DMS153 treated with DMSO at 0.1 percent for 48 hours (cell line): ENCODE measurements at regions not wholly inside any gene's neighbourhood (a gene's known extent, or its start where the extent isn't known, plus 50 kb on each side); places are given as distances from the start of the nearest gene placed in this dataset.
A peak's percentile ranks its signal among the peaks of the same experiment; 100 is the strongest.

Experiments
- DNase-seq: peaks from one replicate; lab custom pipeline; 2025; ENCODE audit not compliant: unreplicated experiment; lab: John Stamatoyannopoulos, UW

DNA sequence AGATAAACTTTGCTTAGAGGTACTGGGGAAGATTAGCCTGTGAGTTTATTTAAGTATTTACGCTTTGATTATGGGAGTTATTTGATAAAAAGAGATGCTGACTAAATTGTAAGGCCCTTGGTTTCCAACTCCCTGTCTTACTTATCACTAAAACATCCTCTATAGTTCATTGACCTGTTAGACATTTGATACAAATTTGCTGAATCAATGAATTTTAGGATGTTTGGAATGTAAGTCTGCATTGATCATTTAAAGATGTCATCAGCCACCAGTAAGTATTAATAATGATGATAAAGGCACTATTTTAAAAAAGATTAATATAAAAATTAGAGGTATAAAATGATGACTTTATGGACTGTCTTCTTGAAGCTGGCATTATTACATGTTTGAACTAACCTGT, 340.6 kb downstream of the SPRY1 start:
- no peak for DNase-seq

DNA sequence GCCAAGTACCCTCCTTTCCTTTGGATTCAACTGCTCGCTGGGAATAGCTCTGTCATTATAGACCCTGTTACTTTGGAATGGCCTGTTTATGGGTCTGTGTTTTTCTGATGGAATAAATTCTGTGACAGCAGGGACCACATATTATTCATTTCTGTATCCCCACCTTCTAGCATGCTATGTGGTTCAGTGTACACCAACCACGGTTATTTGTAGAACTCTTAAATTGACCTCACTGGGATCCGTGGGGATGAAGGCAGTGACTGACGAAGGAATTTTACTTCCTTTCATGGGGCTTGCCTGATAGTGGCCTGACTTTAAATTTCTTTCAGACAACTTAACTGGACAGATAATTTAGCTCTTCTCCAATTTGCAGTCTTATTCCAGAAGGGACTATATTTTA, 343.2 kb downstream of the SPRY1 start:
- no peak for DNase-seq

DNA sequence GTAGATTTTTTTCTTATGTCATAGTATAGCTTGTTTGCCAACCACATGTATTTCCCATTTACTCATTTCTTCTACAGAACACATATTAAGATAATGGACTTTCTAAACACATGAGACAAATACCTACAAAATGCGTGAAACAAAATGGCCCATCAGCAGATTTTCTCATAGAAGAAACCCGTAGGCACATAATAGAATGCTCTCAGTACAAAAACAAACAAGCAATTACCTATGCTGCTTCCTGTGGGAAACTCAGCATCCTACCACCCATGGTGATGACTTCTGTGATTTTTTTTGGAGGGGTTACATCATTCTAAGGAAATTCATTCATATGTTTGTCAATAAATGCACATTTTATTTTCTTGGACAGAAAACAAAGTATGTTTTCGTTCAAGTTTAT, 343.6 kb downstream of the SPRY1 start:
- peak; percentile 9 for DNase-seq

DNA sequence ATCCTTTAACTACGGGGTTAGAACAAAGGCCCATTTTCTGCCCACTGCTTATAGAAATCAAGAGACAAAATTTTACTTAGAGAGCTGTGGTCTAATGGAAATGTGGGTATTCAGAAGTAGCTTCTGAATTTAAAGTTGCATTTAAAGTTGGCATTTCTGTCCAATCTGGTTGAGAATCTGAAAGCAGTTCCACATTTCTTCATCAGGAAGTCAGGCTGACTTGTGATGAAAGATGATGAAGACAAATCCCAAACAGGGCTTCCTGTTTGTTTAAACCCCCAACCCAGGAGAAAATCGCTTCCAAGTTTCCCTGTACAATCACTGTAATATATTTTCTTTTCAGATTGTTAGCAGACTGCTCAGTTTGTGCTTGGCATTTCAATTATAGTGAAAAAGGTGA, 345.3 kb downstream of the SPRY1 start:
- no peak for DNase-seq

DNA sequence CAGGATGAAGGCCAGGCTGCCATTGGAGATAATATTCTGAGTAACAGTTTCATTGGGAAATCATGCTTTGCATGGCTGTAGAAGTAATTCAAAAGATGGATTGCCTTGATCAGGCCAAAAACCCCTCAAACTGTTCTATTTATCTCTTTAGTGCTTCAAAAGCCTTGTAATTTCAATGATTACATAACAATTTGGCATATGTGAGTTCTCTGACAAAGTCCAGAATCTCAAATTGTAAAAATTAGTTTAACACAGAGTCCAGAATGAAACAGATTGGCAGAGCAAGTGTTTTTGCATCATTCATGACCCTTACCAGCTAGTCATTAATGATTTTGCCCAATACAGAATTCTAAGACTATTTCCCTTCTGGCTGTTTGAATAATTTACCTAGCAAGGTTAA, 347.3 kb downstream of the SPRY1 start:
- DNase-seq = no peak

DNA sequence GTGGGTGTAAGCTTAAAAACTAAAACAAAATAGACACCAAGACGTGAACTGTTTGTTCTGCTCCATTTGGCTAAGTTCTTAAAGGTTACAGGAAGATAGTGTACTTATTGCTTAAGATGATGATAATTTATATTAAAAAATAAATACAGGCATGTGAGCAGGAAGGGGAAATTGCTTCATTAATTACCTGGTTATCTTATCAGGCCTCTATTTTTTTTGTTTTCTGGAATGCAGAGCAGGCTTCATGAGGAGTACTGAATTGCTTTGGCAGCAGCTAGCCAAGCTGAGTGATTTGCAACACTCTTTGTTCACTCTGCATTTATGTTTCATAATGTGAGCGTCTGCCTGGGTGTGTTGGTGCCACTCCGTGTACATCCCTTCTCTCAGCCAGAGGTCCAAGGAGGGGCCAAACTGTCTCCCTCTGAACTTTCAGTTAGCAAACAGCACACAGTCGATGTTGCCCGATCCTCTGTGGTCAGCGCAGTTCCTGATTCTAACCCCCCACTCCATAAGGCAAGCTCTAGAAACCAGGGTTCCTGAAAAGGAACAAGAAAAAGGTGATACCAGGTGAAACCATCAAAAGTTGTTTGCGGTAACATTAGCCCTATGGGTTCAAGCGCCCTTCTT, 348.2 kb downstream of the SPRY1 start:
- DNase-seq = no peak

DNA sequence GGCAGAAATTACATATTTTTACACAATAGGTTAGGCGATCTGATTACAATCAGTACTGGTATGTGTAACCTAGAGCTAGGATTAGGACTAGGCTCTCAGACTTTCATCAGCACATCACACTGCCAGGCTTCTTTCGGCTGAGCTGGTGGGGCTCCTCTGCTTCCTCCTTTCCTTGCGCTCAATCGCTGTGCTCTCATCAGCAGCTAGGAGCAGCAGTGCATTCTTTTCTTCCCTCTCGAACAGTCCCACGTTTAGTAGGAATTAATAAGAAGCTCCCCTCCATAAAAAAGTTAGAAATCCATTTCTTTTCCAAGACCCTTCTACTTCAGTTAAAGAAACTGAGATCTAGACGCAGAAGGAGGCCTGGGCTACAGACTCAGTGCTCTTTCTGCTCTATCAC, 350.4 kb downstream of the SPRY1 start:
- no peak for DNase-seq

DNA sequence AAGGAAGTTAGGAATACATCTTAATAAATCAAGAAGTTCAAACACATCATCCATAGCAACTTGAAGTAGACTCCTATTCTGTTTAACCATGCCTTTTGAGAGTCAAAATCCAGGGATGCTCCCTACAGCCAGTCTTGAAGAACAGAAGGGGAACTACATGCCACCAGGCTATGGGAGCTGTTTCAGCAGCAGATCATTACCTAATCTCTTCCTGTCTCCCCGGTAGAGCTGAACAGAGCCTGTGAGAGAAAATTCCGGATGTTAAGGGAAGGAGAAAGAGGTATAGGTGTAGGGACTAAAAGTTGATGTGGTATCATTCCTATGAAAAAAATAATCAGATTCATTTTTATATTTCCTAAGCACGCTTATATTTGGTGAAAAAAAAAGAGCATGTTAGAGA, 352.2 kb downstream of the SPRY1 start:
- DNase-seq = no peak

DNA sequence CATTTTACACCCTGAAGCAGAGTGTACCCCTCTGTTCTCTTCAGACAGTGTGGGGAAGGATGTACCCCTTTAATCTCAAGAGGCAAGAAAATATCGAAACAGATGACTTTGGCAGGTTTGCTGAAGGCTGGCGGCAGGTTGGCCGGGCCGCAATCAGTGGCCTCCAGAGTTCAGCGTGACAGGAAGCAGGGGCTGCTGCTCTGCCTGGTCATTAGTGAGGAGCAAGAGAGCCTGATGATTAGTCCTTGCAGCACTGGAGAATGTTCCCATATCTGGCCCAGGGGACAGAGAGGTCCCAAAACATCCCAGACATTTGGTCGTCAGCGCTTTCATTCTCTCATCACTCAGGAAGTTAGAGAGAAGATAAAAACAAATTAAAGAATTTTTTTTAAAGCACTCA, 352.8 kb downstream of the SPRY1 start:
- DNase-seq = no peak

DNA sequence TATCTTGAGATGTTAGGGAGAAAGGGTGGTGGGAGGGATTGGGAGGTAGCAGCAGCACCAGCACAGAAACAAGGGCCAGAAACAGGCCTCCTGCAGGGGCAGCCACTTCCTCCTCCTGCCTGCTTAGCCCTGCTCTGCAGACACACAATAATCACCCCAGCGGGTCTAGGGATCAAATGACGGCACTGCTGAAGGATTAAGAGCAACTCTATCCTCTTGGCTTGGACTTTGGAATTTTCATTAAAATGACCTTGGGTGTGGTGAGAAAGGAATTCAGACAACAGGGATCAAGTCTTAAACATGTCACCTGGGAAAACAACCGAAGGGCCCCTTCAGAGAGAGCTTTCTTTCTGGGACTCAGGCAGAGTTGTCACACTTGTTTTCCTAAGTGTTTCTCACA, 353.4 kb downstream of the SPRY1 start:
- no peak for DNase-seq

DNA sequence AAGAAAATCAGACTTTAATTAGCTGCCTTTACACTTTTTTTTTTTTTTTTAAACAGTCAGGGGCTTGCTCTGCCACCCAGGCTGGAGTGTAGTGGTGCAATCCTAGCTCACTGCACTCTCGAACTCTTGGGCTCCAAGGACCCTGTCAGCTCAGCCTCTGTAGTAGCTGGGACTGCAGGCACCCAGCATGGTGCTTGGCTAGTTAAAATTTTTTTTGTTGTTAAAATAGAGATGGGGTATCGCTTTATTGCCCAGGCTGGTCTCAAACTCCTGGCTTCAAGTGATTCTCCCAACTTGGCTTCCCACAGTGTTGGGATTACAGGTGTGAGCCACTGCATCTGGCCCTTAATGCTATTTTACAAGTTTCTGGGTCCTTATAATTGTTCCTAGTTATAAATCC, 359.1 kb downstream of the SPRY1 start:
- DNase-seq = no peak

DNA sequence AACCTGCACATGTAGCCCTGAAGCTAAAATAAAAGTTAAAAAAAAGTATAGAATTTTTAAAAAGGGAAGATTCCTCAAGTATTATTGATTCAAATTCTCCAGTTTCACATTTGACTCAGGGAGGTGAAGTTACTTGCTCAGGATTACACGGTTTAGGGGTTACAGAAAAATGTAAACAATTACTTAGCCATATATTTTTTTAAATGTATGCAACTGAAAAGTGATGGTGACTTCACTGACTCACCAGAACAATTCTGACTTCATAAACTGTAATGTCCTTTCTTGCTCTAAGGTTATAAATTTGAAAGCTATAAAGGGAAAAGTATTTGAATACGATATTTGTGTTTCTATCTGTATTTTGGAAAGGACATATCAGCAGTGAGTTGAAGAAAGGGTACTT, 371.2 kb downstream of the SPRY1 start:
- no peak for DNase-seq

DNA sequence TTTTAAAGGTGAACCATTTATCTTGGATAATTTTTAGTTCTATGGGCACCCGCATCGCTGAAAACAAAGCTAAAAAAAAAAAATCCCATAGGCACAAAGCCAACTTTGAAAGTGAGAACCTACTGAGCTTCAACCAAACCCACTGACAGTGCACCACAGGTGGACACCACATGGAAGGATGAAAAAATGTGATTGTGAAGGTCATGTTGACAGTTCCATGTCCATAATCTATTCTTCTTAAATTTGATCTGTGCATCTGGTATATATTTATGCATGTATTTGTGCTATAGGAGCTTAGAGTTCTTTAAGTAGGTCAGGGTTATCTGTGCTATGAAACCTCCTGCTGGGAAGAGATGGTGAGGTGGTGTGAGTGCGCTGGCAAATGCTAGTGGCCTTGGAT, 374.3 kb downstream of the SPRY1 start:
- DNase-seq = no peak

DNA sequence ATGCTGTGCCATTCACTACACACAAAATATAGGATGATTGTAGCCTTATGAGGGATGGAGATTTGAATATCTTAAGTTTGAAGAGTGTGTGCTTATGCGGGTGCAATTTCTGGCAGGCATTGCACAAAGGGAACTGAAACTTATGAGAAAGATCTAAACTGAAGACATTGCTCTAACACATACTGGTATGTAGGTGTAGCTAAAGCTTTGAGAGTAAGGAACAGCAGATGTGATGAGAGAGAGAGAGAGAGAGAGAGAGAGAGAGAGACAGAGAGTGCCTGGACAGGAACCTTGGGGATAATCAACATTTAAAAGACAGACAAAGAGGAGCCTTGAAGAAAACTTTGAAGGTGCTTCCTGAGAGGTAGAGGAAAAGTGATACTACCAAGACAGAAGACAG, 379.7 kb downstream of the SPRY1 start:
- DNase-seq = no peak

DNA sequence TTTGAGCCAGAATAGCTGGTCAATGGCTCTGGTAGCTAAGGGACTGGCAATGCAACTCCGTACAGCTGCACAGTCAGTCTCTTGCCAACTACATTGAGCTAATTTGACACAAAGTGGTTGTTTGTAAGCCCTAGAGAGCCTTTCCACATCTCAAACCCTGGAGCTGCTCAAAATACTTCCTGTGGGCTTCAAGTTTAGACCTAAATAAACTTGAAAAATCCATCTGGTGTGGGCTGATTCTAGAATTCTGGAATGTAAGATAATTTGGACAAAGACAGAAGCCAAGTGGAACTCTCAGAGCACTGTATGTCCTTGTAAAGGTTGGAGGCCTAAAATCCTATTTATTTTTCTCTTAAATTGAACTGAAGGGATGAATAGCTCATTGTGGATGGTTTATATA, 380.8 kb downstream of the SPRY1 start:
- DNase-seq = no peak

DNA sequence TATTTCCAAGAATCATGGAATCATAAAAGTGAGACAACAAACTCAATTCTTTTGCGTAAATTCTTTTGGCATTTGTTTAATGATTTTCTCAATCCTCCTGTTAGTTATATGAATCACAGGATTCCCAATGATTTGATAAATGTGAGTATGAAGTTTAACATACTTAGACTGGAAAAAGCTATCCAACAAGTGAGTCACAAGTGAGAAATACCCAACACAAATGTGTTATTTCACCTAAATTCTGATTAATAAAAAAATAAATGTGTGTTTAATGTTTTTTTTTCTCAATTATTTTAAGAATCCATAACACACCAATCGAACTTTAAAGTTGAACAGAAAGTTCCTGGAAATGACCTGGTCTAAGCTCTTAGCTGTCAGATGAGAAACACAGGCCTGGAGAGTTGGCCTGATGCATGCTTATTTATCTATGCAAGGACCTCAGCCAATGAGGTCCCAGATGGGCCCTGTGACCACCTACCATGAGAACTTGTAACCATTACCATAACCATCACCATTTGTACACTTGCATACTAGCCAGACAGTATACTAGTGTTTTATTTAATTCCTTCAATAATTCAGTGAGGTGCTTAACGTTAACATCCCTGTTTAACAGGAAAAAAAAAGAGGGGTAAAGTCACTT, 386.7 kb downstream of the SPRY1 start:
- DNase-seq = no peak

DNA sequence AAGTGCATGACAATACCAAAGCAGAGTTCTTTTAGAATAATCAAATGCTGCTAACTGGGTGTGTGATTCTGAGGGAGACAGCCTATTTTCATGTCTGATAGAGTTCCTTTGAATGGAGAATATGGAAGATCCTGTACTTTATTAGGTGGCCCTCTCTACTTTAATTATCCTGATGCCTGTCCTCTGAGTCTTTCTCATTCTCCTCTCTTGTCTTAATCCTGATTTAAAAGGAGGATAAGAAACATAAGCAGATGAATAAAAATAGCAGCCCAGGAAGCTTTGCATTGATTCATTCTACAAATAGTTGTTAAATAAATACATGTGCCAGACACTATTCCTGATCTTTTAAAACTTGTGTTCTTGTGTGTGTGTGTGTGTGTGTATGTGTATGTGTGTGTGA, 387.3 kb downstream of the SPRY1 start:
- DNase-seq = no peak

DNA sequence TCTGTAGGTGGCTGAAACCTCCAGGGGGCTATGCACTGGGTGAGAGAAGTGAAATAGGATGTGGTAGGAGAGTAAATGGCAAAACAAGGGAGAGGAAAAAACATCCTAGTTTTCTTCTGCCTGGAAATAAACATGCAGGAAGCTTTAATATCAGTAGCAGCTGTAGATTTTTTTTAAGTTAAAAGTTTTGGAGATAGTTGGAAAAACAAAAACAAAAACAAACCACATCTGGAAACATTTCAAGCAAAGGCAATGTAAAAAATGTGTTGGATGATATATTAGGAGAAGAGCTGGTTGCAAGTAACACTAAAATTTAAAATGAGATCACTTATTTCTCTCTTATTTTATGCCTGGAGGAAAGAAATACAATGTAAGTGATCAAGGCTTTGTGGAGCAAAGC, 388.0 kb downstream of the SPRY1 start:
- no peak for DNase-seq

DNA sequence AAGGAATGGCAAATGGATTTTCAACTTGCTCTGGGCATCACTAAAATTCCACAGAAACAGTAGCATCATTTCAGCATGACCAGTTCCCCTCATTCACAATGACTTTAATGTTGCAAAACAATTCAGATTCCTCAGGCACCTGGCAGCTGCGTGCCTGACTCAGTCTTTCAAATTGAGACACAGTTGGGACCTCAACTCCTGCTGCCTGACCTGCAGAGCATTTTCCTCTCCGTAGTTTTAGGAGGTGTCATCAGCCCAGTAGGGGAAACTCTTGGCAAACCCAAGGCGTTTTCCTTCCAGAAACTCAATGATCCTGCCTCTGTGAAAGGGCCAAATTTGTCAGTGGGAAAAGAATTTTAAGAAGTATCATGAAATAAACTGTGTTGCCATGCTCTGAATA, 388.9 kb downstream of the SPRY1 start:
- no peak for DNase-seq

DNA sequence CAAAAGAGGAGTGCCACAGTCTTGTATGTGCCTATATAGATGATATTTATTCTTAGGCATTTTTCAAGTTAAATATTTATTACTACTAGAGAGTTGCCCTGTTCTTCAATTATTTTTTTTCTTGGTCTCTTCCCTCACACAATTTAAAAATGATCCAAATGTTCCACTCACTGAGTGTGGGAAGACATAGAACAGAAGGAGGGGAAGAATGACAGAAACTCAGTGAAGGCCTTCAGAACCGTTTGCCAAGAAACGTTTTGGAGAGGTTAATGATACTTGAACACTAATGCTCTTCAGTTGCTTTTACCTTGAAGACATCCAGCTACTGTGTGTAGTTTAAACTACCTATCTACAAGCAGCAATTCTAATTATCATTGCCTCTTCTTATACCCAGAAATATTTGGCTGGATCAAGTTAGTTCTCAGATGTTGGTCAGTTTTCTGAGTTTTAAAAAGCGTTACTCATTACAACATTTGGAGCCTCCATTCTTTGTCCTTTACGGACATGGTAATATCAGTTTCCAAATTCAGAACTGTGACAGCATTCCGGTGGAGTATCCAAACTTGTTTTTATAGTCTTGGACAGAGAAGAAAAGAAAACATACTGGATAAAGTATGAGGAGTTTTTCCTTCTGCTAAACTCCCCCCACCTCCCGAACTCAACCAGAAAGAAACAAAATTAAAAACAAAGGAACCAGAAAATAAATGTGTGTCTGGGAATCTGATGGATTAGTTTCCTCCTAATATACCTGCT, 389.7 kb downstream of the SPRY1 start:
- DNase-seq = no peak

DNA sequence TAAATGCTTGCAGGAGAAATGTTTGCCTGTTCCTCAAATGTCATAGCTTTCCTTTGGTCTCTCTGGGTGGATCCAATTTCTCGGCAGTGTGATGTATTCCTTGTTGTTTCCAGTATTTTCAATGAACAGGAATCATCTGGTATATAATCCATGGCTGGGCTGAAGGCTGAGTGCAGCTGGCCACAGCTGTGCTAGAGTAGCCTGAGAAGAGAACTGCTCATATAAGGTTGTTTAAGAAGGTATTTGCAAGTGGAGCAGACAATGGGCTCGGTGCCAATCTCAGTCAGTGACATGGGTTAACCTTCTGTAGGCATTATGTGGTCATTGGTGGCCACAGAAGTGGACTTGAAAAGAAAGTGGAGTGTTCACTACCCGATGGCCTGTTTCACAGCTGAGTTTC, 390.3 kb downstream of the SPRY1 start:
- no peak for DNase-seq

DNA sequence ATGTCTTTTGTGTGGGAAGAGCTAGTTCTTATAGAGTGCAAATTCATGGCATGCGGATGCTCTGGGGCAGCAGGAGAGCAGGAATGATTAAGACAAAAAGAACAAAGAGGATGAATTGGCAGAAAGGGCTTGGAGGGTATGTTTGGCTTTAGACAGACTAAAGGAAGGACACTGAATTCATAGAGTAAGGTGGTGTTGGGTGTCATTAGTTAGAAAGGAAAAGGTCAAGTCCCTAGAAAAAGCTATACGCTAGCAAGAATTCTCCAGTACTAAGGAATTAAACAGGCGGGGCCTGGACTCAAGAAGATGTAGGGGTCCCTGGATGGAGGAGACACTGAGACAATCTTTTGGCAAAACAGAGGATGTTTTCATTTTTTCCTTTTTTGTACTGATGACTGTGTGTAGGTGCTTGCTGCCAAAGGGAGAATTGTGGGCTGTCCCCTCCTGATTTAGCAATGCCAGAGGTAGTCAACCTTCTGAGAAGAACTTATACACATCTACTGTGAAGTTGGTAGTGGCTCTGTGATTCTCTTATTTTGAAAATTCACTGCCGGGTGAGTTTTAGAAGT, 391.0 kb downstream of the SPRY1 start:
- DNase-seq = no peak
